ENCODE measurements at regions not wholly inside any gene's neighbourhood (a gene's known extent, or its start where the extent isn't known, plus 50 kb on each side); places are given as distances from the start of the nearest gene placed in this dataset.

DNA sequence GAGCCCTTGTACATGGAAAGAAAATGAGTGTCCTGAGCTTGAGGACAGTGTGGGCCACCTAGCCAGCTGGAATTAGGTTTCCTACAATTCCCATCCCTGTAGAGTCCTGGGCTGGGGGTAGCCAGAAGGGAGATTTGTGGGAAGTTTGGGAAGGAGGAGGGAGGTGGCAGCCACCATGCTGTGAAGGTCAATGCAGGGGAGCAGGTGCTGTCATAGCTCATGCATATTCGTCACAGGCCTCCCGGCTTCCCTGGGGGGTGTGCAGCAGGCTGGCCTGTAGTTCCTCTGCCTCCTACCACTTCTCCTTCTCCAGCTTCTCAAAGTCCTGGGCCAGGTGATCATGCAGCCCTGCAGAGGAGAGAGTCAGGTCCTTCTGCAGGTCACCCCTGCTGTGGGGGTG, 121.3 kb downstream of the TBX3 start:
- Histone ChIP-seq H4K20me1 (ENCODE audit: insufficient read depth) (no peaks in the 10 kb centered on the region), H3K4me1 (replicated peaks; ENCODE audit: insufficient read depth) (no peaks in the 10 kb centered on the region), H2AFZ (no peak overlapping the region), H3K27me3 (ENCODE audit: insufficient read depth, low read depth) (peaks cover 24% of the 10 kb centered on the region; the same call in 1 of the 2 replicates), H3K4me3 (no peak overlapping the region), H3K4me2 (no peak overlapping the region), H3K79me2 (ENCODE audit: low read depth) (no peaks in the 10 kb centered on the region), H3K9me3 (ENCODE audit: insufficient read depth, low read depth) (no peaks in the 10 kb centered on the region), H3K9me2 (ENCODE audit: insufficient read depth) (no peaks in the 10 kb centered on the region), H3F3A (ENCODE audit: insufficient read depth, low read depth) (no peaks in the 10 kb centered on the region), H3K36me3 (ENCODE audit: low read depth) (no peaks in the 10 kb centered on the region), H3K27ac (no peak overlapping the region)
- ChIA-PET CTCF (no interaction called here), POLR2A (ENCODE audit: unreplicated experiment) (no interaction called here)
- intact Hi-C loops (cut with micrococcal nuclease; ENCODE audit: unreplicated experiment): no loop called here
- TF ChIP-seq, protein P1, sequence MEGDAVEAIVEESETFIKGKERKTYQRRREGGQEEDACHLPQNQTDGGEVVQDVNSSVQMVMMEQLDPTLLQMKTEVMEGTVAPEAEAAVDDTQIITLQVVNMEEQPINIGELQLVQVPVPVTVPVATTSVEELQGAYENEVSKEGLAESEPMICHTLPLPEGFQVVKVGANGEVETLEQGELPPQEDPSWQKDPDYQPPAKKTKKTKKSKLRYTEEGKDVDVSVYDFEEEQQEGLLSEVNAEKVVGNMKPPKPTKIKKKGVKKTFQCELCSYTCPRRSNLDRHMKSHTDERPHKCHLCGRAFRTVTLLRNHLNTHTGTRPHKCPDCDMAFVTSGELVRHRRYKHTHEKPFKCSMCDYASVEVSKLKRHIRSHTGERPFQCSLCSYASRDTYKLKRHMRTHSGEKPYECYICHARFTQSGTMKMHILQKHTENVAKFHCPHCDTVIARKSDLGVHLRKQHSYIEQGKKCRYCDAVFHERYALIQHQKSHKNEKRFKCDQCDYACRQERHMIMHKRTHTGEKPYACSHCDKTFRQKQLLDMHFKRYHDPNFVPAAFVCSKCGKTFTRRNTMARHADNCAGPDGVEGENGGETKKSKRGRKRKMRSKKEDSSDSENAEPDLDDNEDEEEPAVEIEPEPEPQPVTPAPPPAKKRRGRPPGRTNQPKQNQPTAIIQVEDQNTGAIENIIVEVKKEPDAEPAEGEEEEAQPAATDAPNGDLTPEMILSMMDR (conservative IDR thresholded peaks at IDR 0.05): no peak
- no peak for TF ChIP-seq EZH2 (IDR thresholded peaks at IDR 0.05; ENCODE audit: low read depth)
- BruUV-seq (replicated peaks): no TSS peak
- no peak for DNase-seq

- no TSS peak for BruUV-seq (replicated peaks)
- Histone ChIP-seq H4K20me1 (ENCODE audit: insufficient read depth) (no peaks in the 10 kb centered on the region), H3K27me3 (ENCODE audit: insufficient read depth, low read depth) (peaks cover 67% of the 10 kb centered on the region), H3F3A (ENCODE audit: insufficient read depth, low read depth) (no peaks in the 10 kb centered on the region), H3K36me3 (ENCODE audit: low read depth) (no peaks in the 10 kb centered on the region), H3K9me2 (ENCODE audit: insufficient read depth) (no peaks in the 10 kb centered on the region), H2AFZ (no peak overlapping the region), H3K4me3 (no peak overlapping the region), H3K79me2 (ENCODE audit: low read depth) (no peaks in the 10 kb centered on the region), H3K9me3 (ENCODE audit: insufficient read depth, low read depth) (no peaks in the 10 kb centered on the region), H3K4me2 (no peak overlapping the region), H3K27ac (no peak overlapping the region), H3K4me1 (replicated peaks; ENCODE audit: insufficient read depth) (no peaks in the 10 kb centered on the region)
- POLR2A ChIA-PET (ENCODE audit: unreplicated experiment): no interaction called here
- CTCF ChIA-PET: no interaction called here
- intact Hi-C loops (cut with micrococcal nuclease; ENCODE audit: unreplicated experiment): no loop called here
- DNase-seq: no peak
- TF ChIP-seq, protein P1 (conservative IDR thresholded peaks at IDR 0.05): no peak
- no peak for TF ChIP-seq EZH2 (IDR thresholded peaks at IDR 0.05; ENCODE audit: low read depth)
Measured at GRCh38 chr12:114555451-114555850, 128.5 kb downstream of the TBX3 start.

GRCh38 chr12:114547636-114548035, 136.3 kb downstream of the TBX3 start:
- no peak overlapping the region for H3K4me3 ChIP-seq
- H3K36me3 ChIP-seq (ENCODE audit: low read depth): no peaks in the 10 kb centered on the region
- no peaks in the 10 kb centered on the region for H3F3A ChIP-seq (ENCODE audit: insufficient read depth, low read depth)
- no peaks in the 10 kb centered on the region for H3K9me2 ChIP-seq (ENCODE audit: insufficient read depth)
- no peak overlapping the region for H3K27ac ChIP-seq
- intact Hi-C loops (cut with micrococcal nuclease; ENCODE audit: unreplicated experiment): no loop called here
- H3K79me2 ChIP-seq (ENCODE audit: low read depth): no peaks in the 10 kb centered on the region
- H4K20me1 ChIP-seq (ENCODE audit: insufficient read depth): no peaks in the 10 kb centered on the region
- POLR2A ChIA-PET (ENCODE audit: unreplicated experiment): no interaction called here
- TF ChIP-seq, protein P1 (conservative IDR thresholded peaks at IDR 0.05): no peak
- TF ChIP-seq EZH2 (IDR thresholded peaks at IDR 0.05; ENCODE audit: low read depth): no peak
- H3K4me2 ChIP-seq: no peak overlapping the region
- H2AFZ ChIP-seq: no peak overlapping the region
- H3K27me3 ChIP-seq (ENCODE audit: insufficient read depth, low read depth): peaks cover 57% of the 10 kb centered on the region
- H3K4me1 ChIP-seq (replicated peaks; ENCODE audit: insufficient read depth): no peaks in the 10 kb centered on the region
- DNase-seq: no peak
- H3K9me3 ChIP-seq (ENCODE audit: insufficient read depth, low read depth): no peaks in the 10 kb centered on the region
- BruUV-seq (replicated peaks): no TSS peak
- CTCF ChIA-PET: no interaction called here
